Neuronal stem cell (in vitro differentiated cells): ENCODE measurements at regions not wholly inside any gene's neighbourhood (a gene's known extent, or its start where the extent isn't known, plus 50 kb on each side); places are given as distances from the start of the nearest gene placed in this dataset.

Experiments used
- DNase-seq: peaks from one replicate; pipeline ENCODE4 v3.0.0-alpha.2; 2013; ENCODE audit warnings: low spot score
- H2AFZ ChIP-seq: one replicate; pipeline ENCODE4 v1.6.1; 2013; ENCODE audit warnings: mild to moderate bottlenecking, low read length, inconsistent platforms
- H2AK5ac ChIP-seq: 2 replicates; pipeline ENCODE4 v1.6.1; 2013; ENCODE audit warnings: low read depth, mild to moderate bottlenecking, inconsistent platforms, low read length, moderate library complexity, mixed read lengths
- H2BK120ac ChIP-seq: 2 replicates; pipeline ENCODE4 v1.6.1; 2013; ENCODE audit warnings: low read depth, mild to moderate bottlenecking, inconsistent platforms, low read length, moderate library complexity, mixed read lengths
- H2BK12ac ChIP-seq: one replicate; pipeline ENCODE4 v1.6.1; 2013; ENCODE audit warnings: low read length, inconsistent platforms
- H2BK15ac ChIP-seq: 2 replicates; pipeline ENCODE4 v1.6.1; 2013; ENCODE audit warnings: mild to moderate bottlenecking, low read length, inconsistent platforms, mixed read lengths
- H2BK5ac ChIP-seq: one replicate; pipeline ENCODE4 v1.6.1; 2013; ENCODE audit warnings: inconsistent platforms, mild to moderate bottlenecking, low read length, moderate library complexity
- H3K14ac ChIP-seq: one replicate; pipeline ENCODE4 v1.6.1; 2013; ENCODE audit warnings: low read length, inconsistent platforms
- H3K18ac ChIP-seq: 2 replicates; pipeline ENCODE4 v1.6.1; 2013; ENCODE audit warnings: low read length, inconsistent platforms
- H3K23ac ChIP-seq: 2 replicates; pipeline ENCODE4 v1.6.1; 2013; ENCODE audit warnings: low read depth, mild to moderate bottlenecking, mixed read lengths, low read length, inconsistent platforms; ENCODE audit not compliant: poor library complexity
- H3K27ac ChIP-seq: replicated peaks from 3 replicates; pipeline ENCODE4 v1.5.1; 2013; ENCODE audit warnings: low read length, inconsistent platforms
- H3K27me3 ChIP-seq, 3 experiments: 2 replicates each; pipeline ENCODE4 v1.6.1; 2013; ENCODE audit warnings: low read length in 3 of 3, mild to moderate bottlenecking in 2 of 3, inconsistent platforms in 1 of 3, low read depth in 1 of 3, mixed read lengths in 1 of 3, moderate library complexity in 1 of 3; ENCODE audit not compliant: control insufficient read depth in 3 of 3, insufficient read depth in 3 of 3
- H3K36me3 ChIP-seq, 2 donors: replicated peaks in 1 of 2; 2 replicates each; pipeline ENCODE4 v1.6.1; 2013; ENCODE audit warnings: low read length in 2 of 2; ENCODE audit not compliant: control insufficient read depth in 2 of 2, insufficient read depth in 2 of 2
- H3K4ac ChIP-seq: 2 replicates; pipeline ENCODE4 v1.6.1; 2013; ENCODE audit warnings: inconsistent platforms, mild to moderate bottlenecking, low read length, moderate library complexity
- H3K4me1 ChIP-seq, 2 donors: 1 replicate in 1 of 2; 2 replicates in 1 of 2; pipeline ENCODE4 v1.6.1; 2013; ENCODE audit warnings: low read length in 2 of 2, low read depth in 1 of 2; ENCODE audit not compliant: control insufficient read depth in 2 of 2, insufficient read depth in 1 of 2
- H3K4me2 ChIP-seq: one replicate; pipeline ENCODE4 v1.6.1; 2013; ENCODE audit warnings: mild to moderate bottlenecking, low read length, inconsistent platforms; ENCODE audit not compliant: insufficient read depth, poor library complexity, severe bottlenecking
- H3K4me3 ChIP-seq, 2 donors: 2 replicates each; pipeline ENCODE4 v1.5.1; 2013; ENCODE audit warnings: low read length in 2 of 2, mild to moderate bottlenecking in 2 of 2, inconsistent platforms in 1 of 2, moderate library complexity in 1 of 2
- H3K79me1 ChIP-seq: one replicate; pipeline ENCODE4 v1.6.1; 2013; ENCODE audit warnings: low read depth, mild to moderate bottlenecking, inconsistent platforms, low read length, moderate library complexity
- H3K9ac ChIP-seq: one replicate; pipeline ENCODE4 v1.6.1; 2013; ENCODE audit warnings: mild to moderate bottlenecking, low read depth, low read length, inconsistent platforms; ENCODE audit not compliant: poor library complexity
- H3K9me3 ChIP-seq, 2 donors: replicated peaks in 1 of 2; 2 replicates each; pipeline versions ENCODE3 to v1.6.1; 2013; ENCODE audit warnings: low read length in 2 of 2, mild to moderate bottlenecking in 2 of 2, inconsistent platforms in 1 of 2, low read depth in 1 of 2, mixed read lengths in 1 of 2, moderate library complexity in 1 of 2; ENCODE audit not compliant: control insufficient read depth in 2 of 2, insufficient read depth in 1 of 2
- H4K8ac ChIP-seq: one replicate; pipeline ENCODE4 v1.6.1; 2013; ENCODE audit warnings: low read depth, mild to moderate bottlenecking, inconsistent platforms, low read length, moderate library complexity
- H4K91ac ChIP-seq: one replicate; pipeline ENCODE4 v1.6.1; 2013; ENCODE audit warnings: low read length, low read depth, mild to moderate bottlenecking, inconsistent platforms; ENCODE audit not compliant: poor library complexity
- WGBS, 2 donors: extraction: QIAGEN DNeasy Blood & Tissue Kit; methylation state at CpG; one replicate each; pipeline ENCODE4 v1.1.7; 2013; ENCODE audit warnings: missing lambda C conversion rate in 2 of 2, mixed read lengths in 1 of 2; ENCODE audit not compliant: insufficient read length in 2 of 2, insufficient replicate concordance in 1 of 2; ENCODE audit errors: extremely low coverage in 2 of 2; 5-methylcytosine and 5-hydroxymethylcytosine counted together

- no peak overlapping the region for H3K27ac ChIP-seq
- H3K4me1 ChIP-seq, result no peaks in the 10 kb centered on the region
- no peak overlapping the region for H3K18ac ChIP-seq
These were observed 643.3 kb downstream of the SLITRK5 start for GRCh38 chr13:88314496-88314895.

GRCh38 chr13:88329066-88329465, 657.9 kb downstream of the SLITRK5 start:
- no peak overlapping the region for H3K4me2 ChIP-seq
- peaks cover 0 to 4% of the 10 kb centered on the region in 2 donors for H3K9me3 ChIP-seq
- H3K4ac ChIP-seq, result no peak overlapping the region
- H2BK12ac ChIP-seq, result no peak overlapping the region
- no peak overlapping the region for H2AK5ac ChIP-seq
- no peak overlapping the region for H3K14ac ChIP-seq
- H3K9ac ChIP-seq, result no peak overlapping the region
- no peak overlapping the region for H2BK5ac ChIP-seq
- H2BK15ac ChIP-seq, result no peak overlapping the region
- no peak overlapping the region for H3K18ac ChIP-seq
- no CpG with 5 or more reads among the region's 3 CpGs for WGBS, 2 donors
- no peaks in the 10 kb centered on the region for H3K79me1 ChIP-seq
- no peak overlapping the region for H2AFZ ChIP-seq
- H3K4me3 ChIP-seq, result no peak overlapping the region
- H4K91ac ChIP-seq, result no peak overlapping the region
- no peak overlapping the region for H3K27ac ChIP-seq
- H3K36me3 ChIP-seq, result no peaks in the 10 kb centered on the region
- no peak for DNase-seq
- no peaks in the 10 kb centered on the region for H3K4me1 ChIP-seq
- H4K8ac ChIP-seq, result no peak overlapping the region
- H3K27me3 ChIP-seq, result no peaks in the 10 kb centered on the region
- H3K23ac ChIP-seq, result no peak overlapping the region
- no peak overlapping the region for H2BK120ac ChIP-seq

More at GRCh38 chr13:88314496-88314895, 643.3 kb downstream of the SLITRK5 start:
- Histone ChIP-seq H3K36me3 (no peaks in the 10 kb centered on the region), H3K23ac (no peak overlapping the region), H4K91ac (no peak overlapping the region), H3K4me3 (no peak overlapping the region), H3K79me1 (no peaks in the 10 kb centered on the region), H2BK120ac (no peak overlapping the region), H2BK12ac (no peak overlapping the region), H2AFZ (no peak overlapping the region), H3K4ac (no peak overlapping the region), H2BK5ac (no peak overlapping the region), H3K9ac (no peak overlapping the region), H3K14ac (no peak overlapping the region), H2AK5ac (no peak overlapping the region), H4K8ac (no peak overlapping the region), H3K27me3 (no peaks in the 10 kb centered on the region), H3K9me3 (no peaks in the 10 kb centered on the region), H2BK15ac (no peak overlapping the region), H3K4me2 (no peak overlapping the region)
- WGBS, 2 donors, result no CpG with 5 or more reads among the region's 1 CpG
- DNase-seq, result no peak

GRCh38 chr13:88339271-88339741, 668.1 kb downstream of the SLITRK5 start:
- Histone ChIP-seq H3K18ac (no peak overlapping the region), H2BK12ac (no peak overlapping the region), H3K9me3 (no peaks in the 10 kb centered on the region), H2BK15ac (no peak overlapping the region), H3K27ac (no peak overlapping the region), H3K23ac (no peak overlapping the region), H3K79me1 (no peaks in the 10 kb centered on the region), H3K4ac (no peak overlapping the region), H4K91ac (no peak overlapping the region), H2AFZ (peak overlapping the region; percentile 25), H2BK120ac (no peak overlapping the region), H3K4me2 (no peak overlapping the region), H3K9ac (no peak overlapping the region), H3K4me3 (no peak overlapping the region), H3K36me3 (no peaks in the 10 kb centered on the region), H2AK5ac (no peak overlapping the region), H4K8ac (no peak overlapping the region), H3K27me3 (no peaks in the 10 kb centered on the region), H3K4me1 (no peaks in the 10 kb centered on the region), H2BK5ac (no peak overlapping the region), H3K14ac (no peak overlapping the region)
- no peak for DNase-seq
- WGBS, 2 donors, result no CpG with 5 or more reads among the region's 8 CpGs

GRCh38 chr13:88345171-88345847, 674.1 kb downstream of the SLITRK5 start:
- H2BK5ac ChIP-seq, result no peak overlapping the region
- DNase-seq, result no peak
- H3K27me3 ChIP-seq, result no peaks in the 10 kb centered on the region
- peak overlapping the region; percentile 48 for H3K18ac ChIP-seq
- no peaks in the 10 kb centered on the region for H3K79me1 ChIP-seq
- H4K91ac ChIP-seq, result no peak overlapping the region
- no peak overlapping the region for H3K4me2 ChIP-seq
- H3K4me1 ChIP-seq, result no peaks in the 10 kb centered on the region
- no peak overlapping the region for H3K4me3 ChIP-seq
- no peak overlapping the region for H2AFZ ChIP-seq
- no peak overlapping the region for H2BK120ac ChIP-seq
- H3K27ac ChIP-seq, result no peak overlapping the region
- H3K36me3 ChIP-seq, result no peaks in the 10 kb centered on the region
- H2BK12ac ChIP-seq, result no peak overlapping the region
- no peak overlapping the region for H4K8ac ChIP-seq
- H2AK5ac ChIP-seq, result no peak overlapping the region
- H3K9ac ChIP-seq, result no peak overlapping the region
- no CpG with 5 or more reads among the region's 59 CpGs for WGBS, 2 donors
- H3K14ac ChIP-seq, result no peak overlapping the region
- no peak overlapping the region for H2BK15ac ChIP-seq
- H3K4ac ChIP-seq, result no peak overlapping the region
- H3K23ac ChIP-seq, result peak overlapping the region; percentile 55
- H3K9me3 ChIP-seq, result no peaks in the 10 kb centered on the region
